A549 (cell line): ENCODE measurements at regions not wholly inside any gene's neighbourhood (a gene's known extent, or its start where the extent isn't known, plus 50 kb on each side); places are given as distances from the start of the nearest gene placed in this dataset.
A peak's percentile ranks its signal among the peaks of the same experiment; 100 is the strongest.

Experiments used
- ATAC-seq, 2 experiments: fragments of 200-7000 bp in 1 of 2; fragments of >200 bp in 1 of 2; cut with Nextera tagmentation in 1 of 2; cut with Tn5 transposase in 1 of 2; 3 replicates each; pipeline versions ENCODE4 v1.8.0 to v1.9.1; 2018 to 2020; ENCODE audit warnings: mild to moderate bottlenecking in 1 of 2, moderate library complexity in 1 of 2
- CTCF ChIA-PET: fragments of 300-600 bp; sonication (Branson Sonifier 250); formaldehyde crosslinking; extraction: SDS; loops from one replicate; lab custom pipeline; 2021; ENCODE audit warnings: antibody characterized with exemption, inconsistent platforms; lab: Yijun Ruan, JAX
- POLR2A ChIA-PET: fragments of 350-600 bp; formaldehyde crosslinking; extraction: SDS; loops from one replicate; lab custom pipeline; 2021; ENCODE audit warnings: antibody characterized with exemption, inconsistent platforms; lab: Yijun Ruan, JAX
- DNase-seq, 2 experiments: peaks; one replicate each; pipeline versions ENCODE4 v3.0.0 to v3.0.0-alpha.2; 2011 to 2016; ENCODE audit warnings: low read depth in 1 of 2, low spot score in 1 of 2
- FAIRE-seq: peaks from 2 replicates; lab custom pipeline; 2011; peaks lifted over from hg19 to GRCh38; lab: Jason Lieb, UNC
- H3K27ac ChIP-seq, 2 experiments: fragments of >200 bp; sonication (Bioruptor Twin); formaldehyde crosslinking; 3 replicates each; pipeline ENCODE4 v1.5.1; 2016 to 2017
- H3K4me1 ChIP-seq: fragments of >200 bp; sonication (Bioruptor Twin); formaldehyde crosslinking; 3 replicates; pipeline ENCODE4 v1.6.1; 2016
- H3K4me2 ChIP-seq: fragments of >200 bp; sonication (Bioruptor Twin); formaldehyde crosslinking; 3 replicates; pipeline ENCODE4 v1.6.1; 2016
- H3K4me3 ChIP-seq: fragments of >200 bp; sonication (Bioruptor Twin); formaldehyde crosslinking; 3 replicates; pipeline ENCODE4 v1.5.1; 2016
- H3K9me3 ChIP-seq: fragments of >200 bp; sonication (Bioruptor Twin); formaldehyde crosslinking; 3 replicates; pipeline ENCODE4 v1.6.1; 2016
- BHLHE40 ChIP-seq: IDR thresholded peaks from 2 replicates; pipeline ENCODE4 v1.6.1; 2012; ENCODE audit warnings: low read depth, low read length, inconsistent platforms
- CEBPB ChIP-seq, 2 experiments: fragments of >200 bp in 1 of 2; sonication (Bioruptor Twin) in 1 of 2; formaldehyde crosslinking in 1 of 2; IDR thresholded peaks; 2 replicates each; pipeline ENCODE4 v1.6.1; 2012 to 2016
- CHD2 ChIP-seq: fragments of 150-350 bp; IDR thresholded peaks from 2 replicates; pipeline ENCODE4 v1.6.1; 2014; ENCODE audit warnings: low read length; ENCODE audit not compliant: partially characterized antibody
- ESRRA ChIP-seq: fragments of 150-350 bp; IDR thresholded peaks from 2 replicates; pipeline ENCODE4 v1.6.1; 2014; ENCODE audit warnings: mild to moderate bottlenecking, low read length, borderline replicate concordance
- FOXS1 ChIP-seq: fragments of 250-450 bp; sonication (Bioruptor Pico); IDR thresholded peaks from 2 replicates; pipeline ENCODE4 v1.5.0; 2020; ENCODE audit warnings: mild to moderate bottlenecking, moderate library complexity
- HEYL ChIP-seq: fragments of 250-450 bp; sonication (Bioruptor Pico); IDR thresholded peaks from 2 replicates; pipeline ENCODE4 v1.8.0; 2021; ENCODE audit warnings: mild to moderate bottlenecking, moderate library complexity
- HOXB5 ChIP-seq: fragments of 250-450 bp; sonication (Bioruptor Pico); IDR thresholded peaks from 2 replicates; pipeline ENCODE4 v1.5.0; 2020; ENCODE audit warnings: mild to moderate bottlenecking, moderate library complexity
- JUN ChIP-seq, 2 experiments: fragments of >200 bp; sonication (Bioruptor Twin); formaldehyde crosslinking; IDR thresholded peaks; 2 replicates in 1 of 2; 3 replicates in 1 of 2; pipeline ENCODE4 v1.6.1; 2016 to 2017
- JUNB ChIP-seq: fragments of >200 bp; sonication (Bioruptor Twin); formaldehyde crosslinking; IDR thresholded peaks from 2 replicates; pipeline ENCODE4 v1.6.1; 2016
- MAFK ChIP-seq: fragments of 450-650 bp; IDR thresholded peaks from 2 replicates; pipeline ENCODE4 v1.6.1; 2014; ENCODE audit not compliant: partially characterized antibody
- MYC ChIP-seq: IDR thresholded peaks from 2 replicates; pipeline ENCODE4 v1.6.1; 2012; ENCODE audit warnings: mild to moderate bottlenecking, inconsistent platforms, low read length, improper control_type of control experiment, borderline replicate concordance
- NPAS2 ChIP-seq: fragments of 250-450 bp; sonication (Bioruptor Pico); IDR thresholded peaks from 2 replicates; pipeline ENCODE4 v1.8.0; 2022; ENCODE audit warnings: mild to moderate bottlenecking, moderate library complexity, borderline replicate concordance
- POLR2AphosphoS2 ChIP-seq: conservative IDR thresholded peaks from 2 replicates; pipeline ENCODE4 v1.6.1; 2012; ENCODE audit warnings: low read length, improper control_type of control experiment, inconsistent platforms
- RAD21 ChIP-seq, 2 experiments: fragments of >200 bp in 1 of 2; sonication (Bioruptor Twin) in 1 of 2; formaldehyde crosslinking in 1 of 2; IDR thresholded peaks in 1 of 2; conservative IDR thresholded peaks in 1 of 2; 2 replicates in 1 of 2; 3 replicates in 1 of 2; pipeline ENCODE4 v1.6.1; 2012 to 2018; ENCODE audit warnings: inconsistent platforms in 1 of 2
- RARB ChIP-seq: fragments of 250-450 bp; sonication (Bioruptor Pico); IDR thresholded peaks from 2 replicates; pipeline ENCODE4 v1.8.0; 2021; ENCODE audit warnings: mild to moderate bottlenecking, moderate library complexity
- RCOR1 ChIP-seq: fragments of 150-350 bp; IDR thresholded peaks from 2 replicates; pipeline ENCODE4 v1.6.1; 2014; ENCODE audit warnings: antibody characterized with exemption, low read length, low read depth
- SMC3 ChIP-seq: fragments of >200 bp; sonication (Bioruptor Twin); formaldehyde crosslinking; IDR thresholded peaks from 3 replicates; pipeline ENCODE4 v1.6.1; 2018; ENCODE audit warnings: inconsistent platforms
- TP53 ChIP-seq: fragments of 250-450 bp; sonication (Bioruptor Pico); IDR thresholded peaks from 2 replicates; pipeline ENCODE4 v1.5.0; 2021; ENCODE audit warnings: mild to moderate bottlenecking, moderate library complexity
- ZC3H11A ChIP-seq: fragments of 450-650 bp; IDR thresholded peaks from 2 replicates; pipeline ENCODE4 v1.6.1; 2014; ENCODE audit warnings: antibody characterized with exemption, mild to moderate bottlenecking
- ZNF302 ChIP-seq: fragments of 250-450 bp; sonication (Bioruptor Pico); IDR thresholded peaks from 2 replicates; pipeline ENCODE4 v1.9.0; 2021; ENCODE audit warnings: inconsistent platforms, mild to moderate bottlenecking, moderate library complexity
- WGBS: methylation state at CpG from one replicate; pipeline ENCODE4 v1.1.6; 2017; ENCODE audit errors: missing lambda C conversion rate; 5-methylcytosine and 5-hydroxymethylcytosine counted together
- TF ChIP-seq, protein P1 (sequence below): fragments of >200 bp; sonication (Bioruptor Twin); formaldehyde crosslinking; IDR thresholded peaks from 2 replicates; pipeline ENCODE4 v1.6.1; 2016
- TF ChIP-seq, protein P2 (sequence below): IDR thresholded peaks from 2 replicates; pipeline ENCODE4 v1.6.1; 2012; ENCODE audit warnings: low read depth, borderline replicate concordance
- TF ChIP-seq, protein P3 (sequence below): fragments of >200 bp; sonication (Bioruptor Twin); formaldehyde crosslinking; IDR thresholded peaks from 3 replicates; pipeline ENCODE4 v1.5.1; 2016
- TF ChIP-seq, protein P4 (sequence below): fragments of 200-600 bp; sonication (generic); IDR thresholded peaks from 2 replicates; pipeline ENCODE4 v1.6.1; 2016; ENCODE audit warnings: antibody characterized with exemption, mild to moderate bottlenecking, moderate library complexity

DNA sequence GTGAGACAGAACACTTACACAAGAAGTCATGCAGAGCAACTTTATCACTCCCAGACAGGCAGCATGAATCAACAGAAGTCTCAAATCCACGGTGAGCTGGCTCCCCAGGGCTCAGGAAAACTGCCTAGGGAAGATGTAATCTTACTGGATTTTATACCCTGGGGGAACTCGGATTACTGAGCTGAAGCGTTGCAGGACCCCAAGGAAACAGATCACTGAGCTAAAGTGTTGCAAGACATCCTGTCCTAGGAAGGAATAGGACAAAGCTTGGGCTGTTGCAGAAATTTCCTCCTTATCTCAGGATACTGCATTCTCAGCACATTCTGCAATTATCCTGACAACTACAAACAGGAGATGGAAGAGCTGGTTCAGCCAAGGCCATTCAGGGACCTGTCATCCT, 224.8 kb downstream of the TFAP2A start:
- Histone ChIP-seq H3K27ac (no peak overlapping the region), H3K9me3 (no peaks in the 10 kb centered on the region), H3K4me1 (peaks cover 2% of the 10 kb centered on the region; the same call in 1 of the 3 replicates), H3K4me3 (no peak overlapping the region), H3K4me2 (no peak overlapping the region)
- WGBS = 44% methylated on average over 3 of the region's 3 CpGs
- FAIRE-seq (no peak), ATAC-seq (no peak), DNase-seq (no peak)
- TF ChIP-seq RAD21 (conservative IDR thresholded peaks at IDR 0.05 in 1 of 2, IDR thresholded peaks at IDR 0.05 in 1 of 2) = no peak
- TF ChIP-seq NPAS2 = no peak
- peak; percentile 53 for TF ChIP-seq MAFK
- CTCF ChIA-PET = no interaction called here
- POLR2A ChIA-PET = no interaction called here

DNA sequence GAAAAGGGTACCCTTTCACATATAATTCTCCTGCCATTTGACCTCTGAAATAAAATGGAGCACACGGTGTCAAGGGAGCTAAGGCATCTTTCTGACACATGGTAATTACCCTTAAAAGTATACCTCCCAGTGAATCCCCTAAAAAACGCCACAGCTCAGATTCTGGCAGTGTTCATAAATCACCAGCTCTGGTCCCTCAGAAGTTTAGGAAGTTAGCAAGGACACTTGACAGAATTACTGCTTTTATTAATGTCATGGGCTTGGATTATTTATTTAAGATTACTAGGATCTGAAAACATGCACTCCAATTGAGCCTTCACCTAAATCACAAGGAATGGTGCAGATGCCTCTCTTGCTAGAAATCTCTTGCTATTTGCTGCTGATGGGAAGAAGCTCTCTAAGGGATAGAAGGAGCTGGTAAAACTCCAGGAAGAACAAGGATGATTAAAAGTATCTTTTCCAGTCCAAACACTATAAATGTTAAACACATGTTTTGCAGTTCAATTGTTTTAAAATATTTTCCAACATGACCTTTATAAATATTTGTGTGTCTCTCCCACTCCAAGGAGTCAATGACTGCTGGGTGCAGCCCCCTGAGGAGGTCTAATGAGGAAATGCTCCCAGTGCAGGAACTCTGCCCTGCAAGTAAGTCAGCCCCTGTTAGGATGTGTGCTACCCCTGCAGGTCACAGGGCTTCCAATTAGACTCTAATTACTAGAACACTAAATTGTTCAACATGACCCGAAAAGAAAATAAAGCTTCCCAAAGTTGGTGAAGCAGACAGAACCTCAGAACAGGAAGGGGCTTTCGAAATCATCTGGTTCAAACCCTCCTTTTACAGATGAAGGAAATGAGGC, 230.3 kb downstream of the TFAP2A start:
- POLR2A ChIA-PET = no interaction called here
- DNase-seq = no peak
- WGBS = 28% methylated on average over 4 of the region's 4 CpGs
- TF ChIP-seq, protein P1, sequence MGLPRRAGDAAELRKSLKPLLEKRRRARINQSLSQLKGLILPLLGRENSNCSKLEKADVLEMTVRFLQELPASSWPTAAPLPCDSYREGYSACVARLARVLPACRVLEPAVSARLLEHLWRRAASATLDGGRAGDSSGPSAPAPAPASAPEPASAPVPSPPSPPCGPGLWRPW = no peak
- TF ChIP-seq ESRRA = no peak
- TF ChIP-seq TP53 (CRISPR knock-in tag) = no peak
- no peak for TF ChIP-seq RCOR1
- no peak for TF ChIP-seq HEYL
- TF ChIP-seq ZC3H11A = no peak
- no peak for TF ChIP-seq SMC3
- no peak for TF ChIP-seq ZNF302 (CRISPR knock-in tag)
- no peak for TF ChIP-seq FOXS1 (CRISPR knock-in tag)
- TF ChIP-seq, protein P2, sequence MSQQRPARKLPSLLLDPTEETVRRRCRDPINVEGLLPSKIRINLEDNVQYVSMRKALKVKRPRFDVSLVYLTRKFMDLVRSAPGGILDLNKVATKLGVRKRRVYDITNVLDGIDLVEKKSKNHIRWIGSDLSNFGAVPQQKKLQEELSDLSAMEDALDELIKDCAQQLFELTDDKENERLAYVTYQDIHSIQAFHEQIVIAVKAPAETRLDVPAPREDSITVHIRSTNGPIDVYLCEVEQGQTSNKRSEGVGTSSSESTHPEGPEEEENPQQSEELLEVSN = no peak
- no peak for TF ChIP-seq JUN (IDR thresholded peaks at IDR 0.05)
- TF ChIP-seq MAFK = no peak
- no peak for TF ChIP-seq HOXB5
- TF ChIP-seq, all 56 proteins: peak for 0
- H3K27ac ChIP-seq = no peak overlapping the region
- FAIRE-seq (no peak), ATAC-seq (no peak)
- H3K4me2 ChIP-seq = no peak overlapping the region
- no peak overlapping the region for H3K4me3 ChIP-seq
- H3K9me3 ChIP-seq = no peaks in the 10 kb centered on the region
- CTCF ChIA-PET = interaction anchor here (0.6 kb wide), 1 partner anchor 650 kb away, joined by 3 read pairs; no protein-coding TSS in a partner anchor
- H3K4me1 ChIP-seq = peaks cover 9% of the 10 kb centered on the region; the same call in 1 of the 3 replicates

DNA sequence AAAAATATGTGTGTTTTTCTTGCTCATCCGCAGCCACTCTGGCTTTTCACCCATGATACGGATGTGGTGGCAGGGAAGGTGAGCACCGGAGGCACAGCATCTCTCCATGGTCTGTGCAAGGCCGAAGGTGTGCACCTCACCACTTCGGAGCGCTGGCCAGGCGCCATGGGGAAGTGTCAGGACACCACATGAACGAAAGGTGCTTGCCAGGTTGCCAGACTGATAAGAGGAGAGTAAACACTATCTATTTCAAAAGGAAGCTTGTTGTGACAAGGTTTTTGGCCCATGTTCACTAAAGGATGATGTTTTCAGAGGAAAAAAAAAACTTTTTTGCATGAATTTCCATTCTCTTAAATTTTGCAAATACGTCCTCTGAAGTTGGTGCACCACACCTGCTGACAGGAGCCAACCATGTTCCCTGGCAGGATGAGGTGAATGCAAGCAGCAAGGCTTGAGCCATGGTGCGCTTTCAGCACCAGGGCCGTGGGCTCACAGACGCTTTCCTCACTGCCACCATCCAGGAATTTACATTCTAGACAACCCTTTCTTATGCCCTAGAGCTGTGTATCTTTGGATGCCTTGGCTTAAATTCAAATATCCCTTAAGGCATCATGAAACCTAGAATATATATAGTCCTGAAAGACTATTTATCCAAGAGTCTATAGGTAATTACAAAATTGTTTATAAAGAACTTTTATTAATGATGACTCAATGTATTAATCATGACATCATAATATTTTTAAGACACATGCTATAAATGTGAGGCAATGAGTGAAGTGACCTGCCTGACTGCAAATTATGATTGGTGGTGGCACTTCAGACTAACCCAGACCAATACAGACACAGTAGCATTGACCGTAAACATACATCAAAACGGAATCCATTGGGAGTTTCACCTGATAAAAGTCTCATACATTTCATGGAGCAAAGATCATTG, 234.5 kb downstream of the TFAP2A start:
- peaks cover 34% of the 10 kb centered on the region for H3K4me1 ChIP-seq
- TF ChIP-seq, protein P3, sequence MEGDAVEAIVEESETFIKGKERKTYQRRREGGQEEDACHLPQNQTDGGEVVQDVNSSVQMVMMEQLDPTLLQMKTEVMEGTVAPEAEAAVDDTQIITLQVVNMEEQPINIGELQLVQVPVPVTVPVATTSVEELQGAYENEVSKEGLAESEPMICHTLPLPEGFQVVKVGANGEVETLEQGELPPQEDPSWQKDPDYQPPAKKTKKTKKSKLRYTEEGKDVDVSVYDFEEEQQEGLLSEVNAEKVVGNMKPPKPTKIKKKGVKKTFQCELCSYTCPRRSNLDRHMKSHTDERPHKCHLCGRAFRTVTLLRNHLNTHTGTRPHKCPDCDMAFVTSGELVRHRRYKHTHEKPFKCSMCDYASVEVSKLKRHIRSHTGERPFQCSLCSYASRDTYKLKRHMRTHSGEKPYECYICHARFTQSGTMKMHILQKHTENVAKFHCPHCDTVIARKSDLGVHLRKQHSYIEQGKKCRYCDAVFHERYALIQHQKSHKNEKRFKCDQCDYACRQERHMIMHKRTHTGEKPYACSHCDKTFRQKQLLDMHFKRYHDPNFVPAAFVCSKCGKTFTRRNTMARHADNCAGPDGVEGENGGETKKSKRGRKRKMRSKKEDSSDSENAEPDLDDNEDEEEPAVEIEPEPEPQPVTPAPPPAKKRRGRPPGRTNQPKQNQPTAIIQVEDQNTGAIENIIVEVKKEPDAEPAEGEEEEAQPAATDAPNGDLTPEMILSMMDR = no peak
- TF ChIP-seq BHLHE40 = no peak
- TF ChIP-seq ZNF302 (CRISPR knock-in tag) = no peak
- TF ChIP-seq JUNB = no peak
- TF ChIP-seq FOXS1 (CRISPR knock-in tag) = no peak
- no peak for TF ChIP-seq POLR2AphosphoS2
- TF ChIP-seq CEBPB (IDR thresholded peaks at IDR 0.05) = no peak
- TF ChIP-seq HEYL = no peak
- no peak for TF ChIP-seq CHD2
- no peak for TF ChIP-seq RARB (CRISPR knock-in tag)
- TF ChIP-seq, protein P4, sequence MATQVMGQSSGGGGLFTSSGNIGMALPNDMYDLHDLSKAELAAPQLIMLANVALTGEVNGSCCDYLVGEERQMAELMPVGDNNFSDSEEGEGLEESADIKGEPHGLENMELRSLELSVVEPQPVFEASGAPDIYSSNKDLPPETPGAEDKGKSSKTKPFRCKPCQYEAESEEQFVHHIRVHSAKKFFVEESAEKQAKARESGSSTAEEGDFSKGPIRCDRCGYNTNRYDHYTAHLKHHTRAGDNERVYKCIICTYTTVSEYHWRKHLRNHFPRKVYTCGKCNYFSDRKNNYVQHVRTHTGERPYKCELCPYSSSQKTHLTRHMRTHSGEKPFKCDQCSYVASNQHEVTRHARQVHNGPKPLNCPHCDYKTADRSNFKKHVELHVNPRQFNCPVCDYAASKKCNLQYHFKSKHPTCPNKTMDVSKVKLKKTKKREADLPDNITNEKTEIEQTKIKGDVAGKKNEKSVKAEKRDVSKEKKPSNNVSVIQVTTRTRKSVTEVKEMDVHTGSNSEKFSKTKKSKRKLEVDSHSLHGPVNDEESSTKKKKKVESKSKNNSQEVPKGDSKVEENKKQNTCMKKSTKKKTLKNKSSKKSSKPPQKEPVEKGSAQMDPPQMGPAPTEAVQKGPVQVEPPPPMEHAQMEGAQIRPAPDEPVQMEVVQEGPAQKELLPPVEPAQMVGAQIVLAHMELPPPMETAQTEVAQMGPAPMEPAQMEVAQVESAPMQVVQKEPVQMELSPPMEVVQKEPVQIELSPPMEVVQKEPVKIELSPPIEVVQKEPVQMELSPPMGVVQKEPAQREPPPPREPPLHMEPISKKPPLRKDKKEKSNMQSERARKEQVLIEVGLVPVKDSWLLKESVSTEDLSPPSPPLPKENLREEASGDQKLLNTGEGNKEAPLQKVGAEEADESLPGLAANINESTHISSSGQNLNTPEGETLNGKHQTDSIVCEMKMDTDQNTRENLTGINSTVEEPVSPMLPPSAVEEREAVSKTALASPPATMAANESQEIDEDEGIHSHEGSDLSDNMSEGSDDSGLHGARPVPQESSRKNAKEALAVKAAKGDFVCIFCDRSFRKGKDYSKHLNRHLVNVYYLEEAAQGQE = no peak
- no peak for TF ChIP-seq MYC
- no peak for ATAC-seq
- no peak overlapping the region for H3K27ac ChIP-seq
- H3K9me3 ChIP-seq = no peaks in the 10 kb centered on the region
- FAIRE-seq = no peak
- 81% methylated on average over 13 of the region's 14 CpGs for WGBS
- ChIA-PET CTCF (interaction anchor here (1.2 kb wide), 1 partner anchor 215 kb away, joined by 3 read pairs; no protein-coding TSS in a partner anchor), POLR2A (no interaction called here)
- H3K4me2 ChIP-seq = no peak overlapping the region
- DNase-seq = no peak
- H3K4me3 ChIP-seq = no peak overlapping the region
